ENCODE measurements at regions not wholly inside any gene's neighbourhood (a gene's known extent, or its start where the extent isn't known, plus 50 kb on each side); places are given as distances from the start of the nearest gene placed in this dataset.

DNA sequence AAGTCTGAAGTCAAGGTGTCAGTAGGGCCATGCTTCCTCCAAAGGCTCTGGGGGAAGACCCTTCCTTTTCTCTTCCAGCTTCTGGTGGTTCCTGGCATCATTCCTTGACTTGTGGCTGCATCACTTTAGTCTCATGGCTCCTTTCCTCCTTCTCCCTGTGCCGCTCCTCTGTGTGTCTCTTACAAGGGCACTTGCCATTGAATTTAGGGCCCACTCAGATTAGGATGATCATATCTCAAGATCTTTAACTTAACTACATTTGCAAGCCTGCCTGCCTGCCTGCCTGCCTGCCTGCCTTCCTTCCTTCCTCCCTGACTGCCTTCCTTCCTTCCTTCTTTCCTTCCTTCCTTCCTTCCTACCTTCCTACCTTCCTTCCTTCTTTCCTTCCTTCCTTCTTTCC, 89.7 kb upstream of the MPHOSPH6 start (continued):
- TF ChIP-seq, protein P1, sequence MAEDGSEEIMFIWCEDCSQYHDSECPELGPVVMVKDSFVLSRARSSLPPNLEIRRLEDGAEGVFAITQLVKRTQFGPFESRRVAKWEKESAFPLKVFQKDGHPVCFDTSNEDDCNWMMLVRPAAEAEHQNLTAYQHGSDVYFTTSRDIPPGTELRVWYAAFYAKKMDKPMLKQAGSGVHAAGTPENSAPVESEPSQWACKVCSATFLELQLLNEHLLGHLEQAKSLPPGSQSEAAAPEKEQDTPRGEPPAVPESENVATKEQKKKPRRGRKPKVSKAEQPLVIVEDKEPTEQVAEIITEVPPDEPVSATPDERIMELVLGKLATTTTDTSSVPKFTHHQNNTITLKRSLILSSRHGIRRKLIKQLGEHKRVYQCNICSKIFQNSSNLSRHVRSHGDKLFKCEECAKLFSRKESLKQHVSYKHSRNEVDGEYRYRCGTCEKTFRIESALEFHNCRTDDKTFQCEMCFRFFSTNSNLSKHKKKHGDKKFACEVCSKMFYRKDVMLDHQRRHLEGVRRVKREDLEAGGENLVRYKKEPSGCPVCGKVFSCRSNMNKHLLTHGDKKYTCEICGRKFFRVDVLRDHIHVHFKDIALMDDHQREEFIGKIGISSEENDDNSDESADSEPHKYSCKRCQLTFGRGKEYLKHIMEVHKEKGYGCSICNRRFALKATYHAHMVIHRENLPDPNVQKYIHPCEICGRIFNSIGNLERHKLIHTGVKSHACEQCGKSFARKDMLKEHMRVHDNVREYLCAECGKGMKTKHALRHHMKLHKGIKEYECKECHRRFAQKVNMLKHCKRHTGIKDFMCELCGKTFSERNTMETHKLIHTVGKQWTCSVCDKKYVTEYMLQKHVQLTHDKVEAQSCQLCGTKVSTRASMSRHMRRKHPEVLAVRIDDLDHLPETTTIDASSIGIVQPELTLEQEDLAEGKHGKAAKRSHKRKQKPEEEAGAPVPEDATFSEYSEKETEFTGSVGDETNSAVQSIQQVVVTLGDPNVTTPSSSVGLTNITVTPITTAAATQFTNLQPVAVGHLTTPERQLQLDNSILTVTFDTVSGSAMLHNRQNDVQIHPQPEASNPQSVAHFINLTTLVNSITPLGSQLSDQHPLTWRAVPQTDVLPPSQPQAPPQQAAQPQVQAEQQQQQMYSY (CRISPR knock-in tag; IDR thresholded peaks at IDR 0.05): no peak
- TF ChIP-seq NR2C2 (IDR thresholded peaks at IDR 0.05; ENCODE audit: borderline replicate concordance, control insufficient read depth, insufficient read length, low read depth): no peak
- TF ChIP-seq, protein P2, sequence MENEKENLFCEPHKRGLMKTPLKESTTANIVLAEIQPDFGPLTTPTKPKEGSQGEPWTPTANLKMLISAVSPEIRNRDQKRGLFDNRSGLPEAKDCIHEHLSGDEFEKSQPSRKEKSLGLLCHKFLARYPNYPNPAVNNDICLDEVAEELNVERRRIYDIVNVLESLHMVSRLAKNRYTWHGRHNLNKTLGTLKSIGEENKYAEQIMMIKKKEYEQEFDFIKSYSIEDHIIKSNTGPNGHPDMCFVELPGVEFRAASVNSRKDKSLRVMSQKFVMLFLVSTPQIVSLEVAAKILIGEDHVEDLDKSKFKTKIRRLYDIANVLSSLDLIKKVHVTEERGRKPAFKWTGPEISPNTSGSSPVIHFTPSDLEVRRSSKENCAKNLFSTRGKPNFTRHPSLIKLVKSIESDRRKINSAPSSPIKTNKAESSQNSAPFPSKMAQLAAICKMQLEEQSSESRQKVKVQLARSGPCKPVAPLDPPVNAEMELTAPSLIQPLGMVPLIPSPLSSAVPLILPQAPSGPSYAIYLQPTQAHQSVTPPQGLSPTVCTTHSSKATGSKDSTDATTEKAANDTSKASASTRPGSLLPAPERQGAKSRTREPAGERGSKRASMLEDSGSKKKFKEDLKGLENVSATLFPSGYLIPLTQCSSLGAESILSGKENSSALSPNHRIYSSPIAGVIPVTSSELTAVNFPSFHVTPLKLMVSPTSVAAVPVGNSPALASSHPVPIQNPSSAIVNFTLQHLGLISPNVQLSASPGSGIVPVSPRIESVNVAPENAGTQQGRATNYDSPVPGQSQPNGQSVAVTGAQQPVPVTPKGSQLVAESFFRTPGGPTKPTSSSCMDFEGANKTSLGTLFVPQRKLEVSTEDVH (IDR thresholded peaks at IDR 0.05; ENCODE audit: low read depth, partially characterized antibody): no peak

DNA sequence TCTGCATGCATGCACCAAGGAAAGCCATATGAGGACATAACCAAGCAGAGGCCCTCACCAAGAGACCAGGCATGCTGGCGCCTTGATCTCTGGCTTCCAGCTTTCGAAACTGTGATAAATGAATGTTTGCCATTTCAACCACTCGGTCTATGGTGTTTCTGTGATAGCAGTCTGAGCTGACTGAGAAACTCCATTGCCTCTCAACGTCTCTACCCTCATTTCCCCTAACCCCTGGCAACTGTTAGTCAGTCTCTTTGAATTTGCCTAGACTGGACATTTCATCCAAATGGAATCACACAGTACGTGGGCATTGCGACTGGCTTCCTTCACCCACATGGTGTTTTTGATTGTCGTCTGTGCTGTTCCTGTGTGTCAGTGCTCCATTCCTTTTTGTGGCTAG, 88.0 kb upstream of the MPHOSPH6 start:
- ChIA-PET SMC1A (ENCODE audit: uncharacterized antibody, unreplicated experiment) (no interaction called here), RAD21 (ENCODE audit: unreplicated experiment) (no interaction called here), POLR2A (no interaction called here), CTCF (no interaction called here)
- Histone ChIP-seq H3K27ac (ENCODE audit: control insufficient read depth, insufficient read depth) (no peak overlapping the region), H2AFZ (ENCODE audit: control insufficient read depth, low read depth, low read length) (no peak overlapping the region), H3K27me3 (replicated peaks in 1 of 2; ENCODE audit: control insufficient read depth in 2 of 2, insufficient read depth in 2 of 2, low read length in 1 of 2) (no peaks in the 10 kb centered on the region), H3K4me1 (ENCODE audit: control insufficient read depth, insufficient read depth, low read length) (no peaks in the 10 kb centered on the region), H3K4me2 (ENCODE audit: control insufficient read depth, insufficient read depth) (no peak overlapping the region), H3K4me3 (no peak overlapping the region), H3K36me3 (ENCODE audit: control insufficient read depth in 2 of 2, insufficient read depth in 2 of 2, low read length in 1 of 2) (no peaks in the 10 kb centered on the region), H3K9ac (ENCODE audit: control insufficient read depth, insufficient read depth, low read length) (no peak overlapping the region), H3K9me3 (replicated peaks; ENCODE audit: control insufficient read depth, insufficient read depth, low read length) (no peaks in the 10 kb centered on the region; the same call in 2 of the 3 replicates), H3K79me2 (ENCODE audit: control insufficient read depth, insufficient read depth, low read length) (no peaks in the 10 kb centered on the region), H4K20me1 (ENCODE audit: control insufficient read depth, insufficient read depth) (no peaks in the 10 kb centered on the region)
- intact Hi-C loops (cut with micrococcal nuclease; ENCODE audit: unreplicated experiment): no loop called here
- 35% methylated on average over 7 of the region's 7 CpGs for WGBS (ENCODE audit: insufficient coverage, insufficient replicate concordance, low lambda C conversion rate, missing lambda C conversion rate)
- ATAC-seq (no peak), FAIRE-seq (no peak), DNase-seq (ENCODE audit: low read depth, low spot score) (no peak)
- in situ Hi-C loops (cut with MboI): no loop called here
- no TSS peak for BruUV-seq (replicated peaks)
- TF ChIP-seq ZBED1 (IDR thresholded peaks at IDR 0.05; ENCODE audit: borderline replicate concordance) (no peak), EZH2 (IDR thresholded peaks at IDR 0.05; ENCODE audit: borderline replicate concordance, control insufficient read depth, low read depth, low read length) (no peak), POU2F2 (IDR thresholded peaks at IDR 0.05; ENCODE audit: borderline replicate concordance, low read depth, low read length) (no peak), IKZF1 (conservative IDR thresholded peaks at IDR 0.05) (no peak)
- TF ChIP-seq, protein P3, sequence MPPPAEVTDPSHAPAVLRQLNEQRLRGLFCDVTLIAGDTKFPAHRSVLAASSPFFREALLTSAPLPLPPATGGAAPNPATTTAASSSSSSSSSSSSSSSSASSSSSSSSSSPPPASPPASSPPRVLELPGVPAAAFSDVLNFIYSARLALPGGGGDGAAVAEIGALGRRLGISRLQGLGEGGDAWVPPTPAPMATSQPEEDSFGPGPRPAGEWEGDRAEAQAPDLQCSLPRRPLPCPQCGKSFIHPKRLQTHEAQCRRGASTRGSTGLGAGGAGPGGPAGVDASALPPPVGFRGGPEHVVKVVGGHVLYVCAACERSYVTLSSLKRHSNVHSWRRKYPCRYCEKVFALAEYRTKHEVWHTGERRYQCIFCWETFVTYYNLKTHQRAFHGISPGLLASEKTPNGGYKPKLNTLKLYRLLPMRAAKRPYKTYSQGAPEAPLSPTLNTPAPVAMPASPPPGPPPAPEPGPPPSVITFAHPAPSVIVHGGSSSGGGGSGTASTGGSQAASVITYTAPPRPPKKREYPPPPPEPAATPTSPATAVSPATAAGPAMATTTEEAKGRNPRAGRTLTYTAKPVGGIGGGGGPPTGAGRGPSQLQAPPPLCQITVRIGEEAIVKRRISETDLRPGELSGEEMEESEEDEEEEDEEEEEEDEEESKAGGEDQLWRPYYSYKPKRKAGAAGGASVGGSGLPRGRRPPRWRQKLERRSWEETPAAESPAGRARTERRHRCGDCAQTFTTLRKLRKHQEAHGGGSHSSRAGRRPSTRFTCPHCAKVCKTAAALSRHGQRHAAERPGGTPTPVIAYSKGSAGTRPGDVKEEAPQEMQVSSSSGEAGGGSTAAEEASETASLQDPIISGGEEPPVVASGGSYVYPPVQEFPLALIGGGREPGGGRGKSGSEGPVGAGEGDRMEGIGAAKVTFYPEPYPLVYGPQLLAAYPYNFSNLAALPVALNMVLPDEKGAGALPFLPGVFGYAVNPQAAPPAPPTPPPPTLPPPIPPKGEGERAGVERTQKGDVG (CRISPR knock-in tag; IDR thresholded peaks at IDR 0.05): no peak
- TF ChIP-seq, protein P4, sequence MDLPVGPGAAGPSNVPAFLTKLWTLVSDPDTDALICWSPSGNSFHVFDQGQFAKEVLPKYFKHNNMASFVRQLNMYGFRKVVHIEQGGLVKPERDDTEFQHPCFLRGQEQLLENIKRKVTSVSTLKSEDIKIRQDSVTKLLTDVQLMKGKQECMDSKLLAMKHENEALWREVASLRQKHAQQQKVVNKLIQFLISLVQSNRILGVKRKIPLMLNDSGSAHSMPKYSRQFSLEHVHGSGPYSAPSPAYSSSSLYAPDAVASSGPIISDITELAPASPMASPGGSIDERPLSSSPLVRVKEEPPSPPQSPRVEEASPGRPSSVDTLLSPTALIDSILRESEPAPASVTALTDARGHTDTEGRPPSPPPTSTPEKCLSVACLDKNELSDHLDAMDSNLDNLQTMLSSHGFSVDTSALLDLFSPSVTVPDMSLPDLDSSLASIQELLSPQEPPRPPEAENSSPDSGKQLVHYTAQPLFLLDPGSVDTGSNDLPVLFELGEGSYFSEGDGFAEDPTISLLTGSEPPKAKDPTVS (IDR thresholded peaks at IDR 0.05; ENCODE audit: low read depth, low read length): no peak
- TF ChIP-seq, protein P5, sequence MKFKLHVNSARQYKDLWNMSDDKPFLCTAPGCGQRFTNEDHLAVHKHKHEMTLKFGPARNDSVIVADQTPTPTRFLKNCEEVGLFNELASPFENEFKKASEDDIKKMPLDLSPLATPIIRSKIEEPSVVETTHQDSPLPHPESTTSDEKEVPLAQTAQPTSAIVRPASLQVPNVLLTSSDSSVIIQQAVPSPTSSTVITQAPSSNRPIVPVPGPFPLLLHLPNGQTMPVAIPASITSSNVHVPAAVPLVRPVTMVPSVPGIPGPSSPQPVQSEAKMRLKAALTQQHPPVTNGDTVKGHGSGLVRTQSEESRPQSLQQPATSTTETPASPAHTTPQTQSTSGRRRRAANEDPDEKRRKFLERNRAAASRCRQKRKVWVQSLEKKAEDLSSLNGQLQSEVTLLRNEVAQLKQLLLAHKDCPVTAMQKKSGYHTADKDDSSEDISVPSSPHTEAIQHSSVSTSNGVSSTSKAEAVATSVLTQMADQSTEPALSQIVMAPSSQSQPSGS (IDR thresholded peaks at IDR 0.05; ENCODE audit: low read length): no peak

All from GM12878 (cell line).